Gastroesophageal sphincter (tissue), 4 donors: ENCODE measurements at regions not wholly inside any gene's neighbourhood (a gene's known extent, or its start where the extent isn't known, plus 50 kb on each side); places are given as distances from the start of the nearest gene placed in this dataset.
A peak's percentile ranks its signal among the peaks of the same experiment; 100 is the strongest.

ENCODE experiments used
- ATAC-seq: fragments of 150-250 bp; one replicate; pipeline ENCODE4 v1.9.1; 2016; ENCODE audit warnings: mild to moderate bottlenecking, moderate library complexity
- H3K27ac ChIP-seq, 4 donors: fragments of 200-600 bp; sonication (generic) in 3 of 4; 1 replicate in 3 of 4; 2 replicates in 1 of 4; pipeline ENCODE4 v1.5.1; 2016 to 2019
- H3K27me3 ChIP-seq: fragments of 200-600 bp; sonication (generic); one replicate; pipeline ENCODE4 v1.5.1; 2019
- H3K36me3 ChIP-seq, 2 donors: fragments of 200-600 bp; sonication (generic); one replicate each; pipeline ENCODE4 v1.5.1; 2019; ENCODE audit warnings: control low read depth in 1 of 2
- H3K4me1 ChIP-seq, 3 donors: fragments of 200-600 bp; sonication (generic); 1 replicate in 2 of 3; 2 replicates in 1 of 3; pipeline ENCODE4 v1.5.1; 2016 to 2019; ENCODE audit warnings: control low read depth in 2 of 3
- H3K4me3 ChIP-seq, 2 donors: fragments of 200-600 bp; sonication (generic); one replicate each; pipeline ENCODE4 v1.5.1; 2019; ENCODE audit warnings: mild to moderate bottlenecking in 1 of 2, moderate library complexity in 1 of 2
- H3K9me3 ChIP-seq, 3 donors: fragments of 200-600 bp; sonication (generic); one replicate each; pipeline ENCODE4 v1.5.1; 2017 to 2019; ENCODE audit warnings: control low read depth in 2 of 3
- CTCF ChIP-seq, 4 experiments: fragments of 200-600 bp in 2 of 4; fragments of 450-650 bp in 2 of 4; sonication (generic) in 1 of 4; IDR thresholded peaks; one replicate each; pipeline ENCODE4 v1.5.1; 2017 to 2019; ENCODE audit warnings: antibody characterized with exemption in 4 of 4, mild to moderate bottlenecking in 2 of 4, moderate library complexity in 2 of 4
- EP300 ChIP-seq: sonication (generic); formaldehyde crosslinking; IDR thresholded peaks from one replicate; pipeline ENCODE4 v1.6.1; 2017; ENCODE audit warnings: antibody characterized with exemption, mild to moderate bottlenecking
- POLR2A ChIP-seq, 2 donors: fragments of 450-650 bp; IDR thresholded peaks; one replicate each; pipeline ENCODE4 v1.6.1; 2017; ENCODE audit warnings: antibody characterized with exemption in 2 of 2, mild to moderate bottlenecking in 2 of 2, moderate library complexity in 1 of 2
- POLR2AphosphoS5 ChIP-seq: sonication (generic); formaldehyde crosslinking; IDR thresholded peaks from one replicate; pipeline ENCODE4 v1.6.1; 2017; ENCODE audit warnings: antibody characterized with exemption
- WGBS, 2 donors: methylation state at CpG; one replicate each; pipeline ENCODE4 v1.1.5; 2018; ENCODE audit warnings: low coverage in 1 of 2; 5-methylcytosine and 5-hydroxymethylcytosine counted together

DNA sequence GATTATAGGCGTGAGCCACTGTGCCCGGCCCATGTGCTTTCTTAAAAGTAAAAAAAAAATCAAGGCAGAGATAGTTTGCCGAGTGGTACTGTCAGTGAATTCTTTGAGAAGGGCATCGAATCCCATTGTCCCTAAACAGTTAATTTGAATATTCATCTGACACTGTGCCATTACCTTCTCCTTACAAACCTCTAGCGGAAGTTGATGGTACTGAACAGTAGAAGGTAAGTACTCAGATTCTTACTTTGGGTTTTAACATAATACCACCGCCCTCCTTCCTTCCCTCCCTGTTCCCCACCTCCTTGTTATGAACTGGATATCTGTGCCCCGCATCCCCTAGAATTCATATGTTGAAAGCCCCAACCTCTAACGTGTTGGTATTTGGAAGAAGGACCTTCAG, 58.2 kb upstream of the CLMP start:
- Histone ChIP-seq H3K4me1 (peaks cover 5 to 19% (median 10%) of the 10 kb centered on the region in 3 donors), H3K9me3 (no peaks in the 10 kb centered on the region), H3K36me3 (no peaks in the 10 kb centered on the region), H3K27me3 (no peaks in the 10 kb centered on the region), H3K27ac (no peak overlapping the region), H3K4me3 (no peak overlapping the region)
- 86 to 95% methylated on average over 6 to 7 of the region's 8 CpGs for WGBS, 2 donors
- TF ChIP-seq CTCF (IDR thresholded peaks at IDR 0.05) (no peak), POLR2AphosphoS5 (no peak), EP300 (no peak), POLR2A (IDR thresholded peaks at IDR 0.05) (no peak)
- ATAC-seq: no peak

- WGBS, 2 donors: 26 to 37% methylated on average over 7 of the region's 7 CpGs
- peak; percentile 84 for ATAC-seq
- H3K36me3 ChIP-seq: no peaks in the 10 kb centered on the region
Measured at GRCh38 chr11:123251657-123252344, 56.8 kb upstream of the CLMP start.

GRCh38 chr11:123250892-123251656, 56.0 kb upstream of the CLMP start:
- no peaks in the 10 kb centered on the region for H3K9me3 ChIP-seq
- WGBS, 2 donors: 70 to 79% methylated on average over 7 to 9 of the region's 11 CpGs
- H3K4me1 ChIP-seq: peaks cover 5 to 33% (median 15%) of the 10 kb centered on the region in 3 donors
- H3K4me3 ChIP-seq: no peak overlapping the region
- no peaks in the 10 kb centered on the region for H3K27me3 ChIP-seq
- TF ChIP-seq CTCF (IDR thresholded peaks at IDR 0.05) (no peak), POLR2A (IDR thresholded peaks at IDR 0.05) (no peak), POLR2AphosphoS5 (no peak), EP300 (no peak)
- peak overlapping the region in 3 of 4 donors; percentile 36 to 67 (median 60) for H3K27ac ChIP-seq
- no peak for ATAC-seq
- no peaks in the 10 kb centered on the region for H3K36me3 ChIP-seq

More at GRCh38 chr11:123251657-123252344, 56.8 kb upstream of the CLMP start:
- peak overlapping the region in 3 of 4 donors; percentile 36 to 67 (median 60) for H3K27ac ChIP-seq
- peaks cover 5 to 31% (median 15%) of the 10 kb centered on the region in 3 donors for H3K4me1 ChIP-seq
- no peak overlapping the region for H3K4me3 ChIP-seq
- H3K9me3 ChIP-seq: no peaks in the 10 kb centered on the region
- no peaks in the 10 kb centered on the region for H3K27me3 ChIP-seq
- TF ChIP-seq POLR2A (IDR thresholded peaks at IDR 0.05) (no peak), POLR2AphosphoS5 (no peak), CTCF (IDR thresholded peaks at IDR 0.05) (no peak), EP300 (no peak)

DNA sequence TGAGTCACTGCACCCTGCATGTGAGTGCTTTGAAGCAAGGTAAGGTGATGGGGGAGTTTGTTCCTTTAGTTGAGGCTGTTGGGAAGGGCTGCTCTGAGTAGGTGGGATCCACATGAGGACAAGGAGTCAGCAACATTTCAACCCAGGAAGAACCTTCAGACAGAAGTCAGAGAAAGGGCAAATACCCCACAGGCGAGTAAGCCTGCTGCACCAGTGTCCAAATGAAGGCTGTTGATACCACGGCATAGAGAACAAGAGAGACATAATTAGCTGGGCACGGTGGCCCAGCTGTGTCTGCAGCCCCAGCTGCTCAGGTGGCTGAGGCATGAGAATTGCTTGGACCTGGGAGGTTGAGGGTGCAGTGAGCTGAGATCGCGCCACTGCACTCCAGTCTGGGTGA, 54.3 kb upstream of the CLMP start:
- WGBS, 2 donors: 55 to 57% methylated on average over 3 of the region's 5 CpGs
- H3K27me3 ChIP-seq: no peaks in the 10 kb centered on the region
- H3K27ac ChIP-seq: no peak overlapping the region
- no peak for TF ChIP-seq POLR2A (IDR thresholded peaks at IDR 0.05)
- no peak for TF ChIP-seq POLR2AphosphoS5
- no peak for TF ChIP-seq EP300
- TF ChIP-seq CTCF (IDR thresholded peaks at IDR 0.05): no peak
- no peak for ATAC-seq
- no peaks in the 10 kb centered on the region for H3K9me3 ChIP-seq
- H3K36me3 ChIP-seq: no peaks in the 10 kb centered on the region
- peaks cover 5 to 33% (median 15%) of the 10 kb centered on the region in 3 donors for H3K4me1 ChIP-seq
- H3K4me3 ChIP-seq: no peak overlapping the region
